ENCODE measurements at regions not wholly inside any gene's neighbourhood (a gene's known extent, or its start where the extent isn't known, plus 50 kb on each side); places are given as distances from the start of the nearest gene placed in this dataset.

DNA sequence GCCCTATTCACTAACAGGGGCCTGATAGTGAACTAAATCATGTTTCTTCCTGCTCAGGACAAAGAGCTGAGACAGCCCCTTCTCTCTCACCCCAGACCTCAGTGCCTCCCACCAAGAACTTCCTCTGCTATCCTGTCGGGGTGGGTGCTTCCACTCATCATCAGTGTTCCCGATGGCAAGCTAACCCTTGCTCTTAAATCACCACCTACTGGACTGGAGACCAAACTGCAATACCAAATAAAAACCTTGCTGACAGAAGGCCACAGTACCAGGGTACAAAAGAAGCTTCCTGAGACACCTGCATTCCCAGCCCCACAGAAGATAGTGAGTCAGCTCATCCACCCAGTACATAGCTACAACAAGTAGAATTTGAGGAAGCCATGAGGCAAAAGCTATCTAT, 799.5 kb downstream of the LTN1 start:
- TF ChIP-seq, protein P1, sequence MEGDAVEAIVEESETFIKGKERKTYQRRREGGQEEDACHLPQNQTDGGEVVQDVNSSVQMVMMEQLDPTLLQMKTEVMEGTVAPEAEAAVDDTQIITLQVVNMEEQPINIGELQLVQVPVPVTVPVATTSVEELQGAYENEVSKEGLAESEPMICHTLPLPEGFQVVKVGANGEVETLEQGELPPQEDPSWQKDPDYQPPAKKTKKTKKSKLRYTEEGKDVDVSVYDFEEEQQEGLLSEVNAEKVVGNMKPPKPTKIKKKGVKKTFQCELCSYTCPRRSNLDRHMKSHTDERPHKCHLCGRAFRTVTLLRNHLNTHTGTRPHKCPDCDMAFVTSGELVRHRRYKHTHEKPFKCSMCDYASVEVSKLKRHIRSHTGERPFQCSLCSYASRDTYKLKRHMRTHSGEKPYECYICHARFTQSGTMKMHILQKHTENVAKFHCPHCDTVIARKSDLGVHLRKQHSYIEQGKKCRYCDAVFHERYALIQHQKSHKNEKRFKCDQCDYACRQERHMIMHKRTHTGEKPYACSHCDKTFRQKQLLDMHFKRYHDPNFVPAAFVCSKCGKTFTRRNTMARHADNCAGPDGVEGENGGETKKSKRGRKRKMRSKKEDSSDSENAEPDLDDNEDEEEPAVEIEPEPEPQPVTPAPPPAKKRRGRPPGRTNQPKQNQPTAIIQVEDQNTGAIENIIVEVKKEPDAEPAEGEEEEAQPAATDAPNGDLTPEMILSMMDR (conservative IDR thresholded peaks at IDR 0.05; ENCODE audit: low read length) = no peak
- TF ChIP-seq EZH2phosphoT487 (IDR thresholded peaks at IDR 0.05; ENCODE audit: borderline replicate concordance) = no peak

Measured in Loucy (cell line).